ENCODE measurements at regions not wholly inside any gene's neighbourhood (a gene's known extent, or its start where the extent isn't known, plus 50 kb on each side); places are given as distances from the start of the nearest gene placed in this dataset.

DNA sequence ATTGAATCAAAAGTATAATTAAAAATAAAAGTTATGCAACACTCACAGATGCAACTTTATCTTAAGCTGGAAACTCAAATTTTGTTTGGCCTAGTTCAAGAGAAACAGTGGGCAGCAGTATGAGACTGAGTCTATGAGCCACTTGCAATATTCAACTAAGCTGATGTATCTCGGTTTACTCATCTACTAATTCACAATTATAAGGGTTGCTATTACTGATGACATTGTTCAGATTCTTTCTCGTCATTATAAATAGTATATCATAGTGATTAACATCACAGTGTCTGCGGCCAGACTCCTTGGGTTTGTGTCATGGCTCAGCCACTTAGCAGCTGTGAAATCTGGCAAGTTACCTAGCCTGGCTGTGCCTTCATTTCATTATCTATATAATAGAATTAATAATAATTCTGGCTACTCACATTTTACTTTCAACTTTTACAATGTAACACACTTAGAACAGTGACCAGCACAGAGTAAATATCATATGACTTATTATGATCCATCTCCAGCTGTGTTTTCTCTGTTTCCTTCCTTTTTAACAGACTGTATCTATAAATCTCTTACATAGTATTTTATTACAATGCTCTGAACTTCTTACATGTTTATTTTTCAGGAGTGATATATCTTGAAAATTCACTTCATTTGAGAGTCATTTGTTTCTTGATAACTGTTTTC is 194.3 kb upstream of the RGS18 start:
- Histone ChIP-seq H3K9me3 (no peaks in the 10 kb centered on the region), H3K27ac (no peak overlapping the region)
- intact Hi-C loops (cut with DNase I): no loop called here

GRCh38 chr1:191969290-191969689 is 189.0 kb upstream of the RGS18 start:
- Histone ChIP-seq H3K9me3 (no peaks in the 10 kb centered on the region), H3K4me3 (no peak overlapping the region), H3K27me3 (no peaks in the 10 kb centered on the region), H3K36me3 (no peaks in the 10 kb centered on the region), H3K27ac (no peak overlapping the region), H3K4me1 (peaks cover 0 to 3% (median 0%) of the 10 kb centered on the region in 4 donors)
- 82 to 90% methylated on average over 5 of the region's 5 CpGs for WGBS, 2 donors
- TF ChIP-seq, protein P1, sequence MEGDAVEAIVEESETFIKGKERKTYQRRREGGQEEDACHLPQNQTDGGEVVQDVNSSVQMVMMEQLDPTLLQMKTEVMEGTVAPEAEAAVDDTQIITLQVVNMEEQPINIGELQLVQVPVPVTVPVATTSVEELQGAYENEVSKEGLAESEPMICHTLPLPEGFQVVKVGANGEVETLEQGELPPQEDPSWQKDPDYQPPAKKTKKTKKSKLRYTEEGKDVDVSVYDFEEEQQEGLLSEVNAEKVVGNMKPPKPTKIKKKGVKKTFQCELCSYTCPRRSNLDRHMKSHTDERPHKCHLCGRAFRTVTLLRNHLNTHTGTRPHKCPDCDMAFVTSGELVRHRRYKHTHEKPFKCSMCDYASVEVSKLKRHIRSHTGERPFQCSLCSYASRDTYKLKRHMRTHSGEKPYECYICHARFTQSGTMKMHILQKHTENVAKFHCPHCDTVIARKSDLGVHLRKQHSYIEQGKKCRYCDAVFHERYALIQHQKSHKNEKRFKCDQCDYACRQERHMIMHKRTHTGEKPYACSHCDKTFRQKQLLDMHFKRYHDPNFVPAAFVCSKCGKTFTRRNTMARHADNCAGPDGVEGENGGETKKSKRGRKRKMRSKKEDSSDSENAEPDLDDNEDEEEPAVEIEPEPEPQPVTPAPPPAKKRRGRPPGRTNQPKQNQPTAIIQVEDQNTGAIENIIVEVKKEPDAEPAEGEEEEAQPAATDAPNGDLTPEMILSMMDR (IDR thresholded peaks at IDR 0.05): no peak
- no peak for TF ChIP-seq POLR2AphosphoS5 (IDR thresholded peaks at IDR 0.05)
- no peak for TF ChIP-seq EP300 (IDR thresholded peaks at IDR 0.05)
- no peak for TF ChIP-seq POLR2A (IDR thresholded peaks at IDR 0.05)
- intact Hi-C loops (cut with DNase I): no loop called here
- no peak for DNase-seq

More for the DNA sequence above, 194.3 kb upstream of the RGS18 start:
- peaks cover 0 to 18% (median 8%) of the 10 kb centered on the region in 4 donors for H3K4me1 ChIP-seq
- H3K27me3 ChIP-seq: no peaks in the 10 kb centered on the region
- DNase-seq: no peak
- WGBS, 2 donors: 52 to 63% methylated on average over 3 of the region's 3 CpGs
- no peak overlapping the region for H3K4me3 ChIP-seq
- TF ChIP-seq POLR2A (IDR thresholded peaks at IDR 0.05): no peak
- no peak for TF ChIP-seq POLR2AphosphoS5 (IDR thresholded peaks at IDR 0.05)
- no peak for TF ChIP-seq EP300 (IDR thresholded peaks at IDR 0.05)
- TF ChIP-seq, protein P1 (IDR thresholded peaks at IDR 0.05): no peak
- no peaks in the 10 kb centered on the region for H3K36me3 ChIP-seq

DNA sequence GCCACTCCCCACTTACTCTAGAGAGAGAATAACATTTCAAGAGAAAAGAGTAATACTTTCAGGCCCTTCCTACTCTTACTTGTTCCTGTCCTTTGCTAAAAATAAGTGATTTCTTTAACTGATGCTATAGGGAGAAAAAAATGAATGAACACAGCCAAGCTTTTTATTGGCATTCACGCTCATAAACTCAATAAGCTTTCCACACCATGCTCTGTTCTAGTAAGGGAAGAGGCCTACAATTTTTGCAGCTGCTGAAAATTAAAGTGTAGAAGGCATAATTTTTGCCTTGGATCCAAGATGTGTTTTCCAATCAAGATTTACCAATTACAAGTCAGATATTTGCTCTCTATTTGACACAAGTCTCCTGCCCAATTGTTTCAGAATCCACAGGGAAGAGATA is 188.1 kb upstream of the RGS18 start:
- DNase-seq: no peak
- no peaks in the 10 kb centered on the region for H3K9me3 ChIP-seq
- intact Hi-C loops (cut with DNase I): no loop called here
- no peaks in the 10 kb centered on the region for H3K27me3 ChIP-seq
- WGBS, 2 donors: 62 to 87% methylated on average over 1 of the region's 1 CpG
- TF ChIP-seq POLR2A (IDR thresholded peaks at IDR 0.05): no peak
- no peak for TF ChIP-seq EP300 (IDR thresholded peaks at IDR 0.05)
- TF ChIP-seq POLR2AphosphoS5 (IDR thresholded peaks at IDR 0.05): no peak
- TF ChIP-seq, protein P1 (IDR thresholded peaks at IDR 0.05): no peak
- H3K27ac ChIP-seq: no peak overlapping the region
- peaks cover 0 to 4% (median 0%) of the 10 kb centered on the region in 4 donors for H3K4me1 ChIP-seq
- no peaks in the 10 kb centered on the region for H3K36me3 ChIP-seq
- H3K4me3 ChIP-seq: no peak overlapping the region

GRCh38 chr1:191971447-191971846 is 186.8 kb upstream of the RGS18 start:
- DNase-seq: no peak
- intact Hi-C loops (cut with DNase I): no loop called here
- no peak overlapping the region for H3K4me3 ChIP-seq
- no peaks in the 10 kb centered on the region for H3K9me3 ChIP-seq
- WGBS, 2 donors: 79 to 87% methylated on average over 3 of the region's 3 CpGs
- no peak overlapping the region for H3K27ac ChIP-seq
- peaks cover 0 to 12% (median 0%) of the 10 kb centered on the region in 4 donors for H3K4me1 ChIP-seq
- no peak for TF ChIP-seq POLR2A (IDR thresholded peaks at IDR 0.05)
- no peak for TF ChIP-seq POLR2AphosphoS5 (IDR thresholded peaks at IDR 0.05)
- no peaks in the 10 kb centered on the region for H3K27me3 ChIP-seq
- H3K36me3 ChIP-seq: no peaks in the 10 kb centered on the region

- Histone ChIP-seq H3K27ac (no peak overlapping the region), H3K27me3 (no peaks in the 10 kb centered on the region), H3K4me3 (no peak overlapping the region), H3K9me3 (no peaks in the 10 kb centered on the region), H3K4me1 (peaks cover 0 to 12% (median 0%) of the 10 kb centered on the region in 4 donors), H3K36me3 (no peaks in the 10 kb centered on the region)
- TF ChIP-seq, protein P1 (IDR thresholded peaks at IDR 0.05): no peak
- TF ChIP-seq POLR2AphosphoS5 (IDR thresholded peaks at IDR 0.05): no peak
- no peak for TF ChIP-seq POLR2A (IDR thresholded peaks at IDR 0.05)
- TF ChIP-seq EP300 (IDR thresholded peaks at IDR 0.05): no peak
- no peak for DNase-seq
- 63 to 83% methylated on average over 2 of the region's 2 CpGs for whole genome bisulfite sequencing, 2 donors
- intact Hi-C loops (cut with DNase I): no loop called here
Observed at GRCh38 chr1:191974004-191974403, 184.3 kb upstream of the RGS18 start.
